Esophagus squamous epithelium (tissue), 5 donors: ENCODE measurements at regions not wholly inside any gene's neighbourhood (a gene's known extent, or its start where the extent isn't known, plus 50 kb on each side); places are given as distances from the start of the nearest gene placed in this dataset.

ENCODE experiments used
- DNase-seq: peaks from one replicate; lab custom pipeline; 2025; lab: John Stamatoyannopoulos, UW
- H3K27ac ChIP-seq, 4 donors: fragments of 200-600 bp; sonication (generic); one replicate each; pipeline ENCODE4 v1.5.1; 2016 to 2019; ENCODE audit warnings: mild to moderate bottlenecking in 1 of 4
- H3K27me3 ChIP-seq, 4 donors: fragments of 200-600 bp; sonication (generic); 1 replicate in 3 of 4; 2 replicates in 1 of 4; pipeline versions ENCODE4 v1.5.1 to v1.6.0; 2017 to 2021; ENCODE audit warnings: antibody characterized with exemption in 1 of 4
- H3K36me3 ChIP-seq, 3 donors: fragments of 200-600 bp; sonication (generic); one replicate each; pipeline ENCODE4 v1.5.1; 2016 to 2019
- H3K4me1 ChIP-seq, 3 donors: fragments of 200-600 bp; sonication (generic); one replicate each; pipeline ENCODE4 v1.5.1; 2017 to 2019
- H3K4me3 ChIP-seq, 4 donors: fragments of 200-600 bp; sonication (generic); 1 replicate in 3 of 4; 2 replicates in 1 of 4; pipeline ENCODE4 v1.5.1; 2016 to 2019; ENCODE audit warnings: mild to moderate bottlenecking in 2 of 4, moderate library complexity in 1 of 4
- H3K9me3 ChIP-seq, 3 donors: fragments of 200-600 bp; sonication (generic); one replicate each; pipeline ENCODE4 v1.5.1; 2016 to 2019
- CTCF ChIP-seq, 6 experiments: fragments of 450-650 bp in 4 of 6; fragments of 200-600 bp in 2 of 6; sonication (generic) in 2 of 6; IDR thresholded peaks; one replicate each; pipeline ENCODE4 v1.5.1; 2016 to 2019; ENCODE audit warnings: antibody characterized with exemption in 6 of 6, mild to moderate bottlenecking in 4 of 6, moderate library complexity in 4 of 6
- POLR2A ChIP-seq, 4 donors: fragments of 450-650 bp; IDR thresholded peaks; one replicate each; pipeline ENCODE4 v1.6.1; 2017; ENCODE audit warnings: antibody characterized with exemption in 4 of 4, mild to moderate bottlenecking in 4 of 4, moderate library complexity in 3 of 4
- WGBS, 2 donors: methylation state at CpG; one replicate each; pipeline ENCODE4 v1.1.5; 2018; 5-methylcytosine and 5-hydroxymethylcytosine counted together
- intact Hi-C: fragments of 100-400 bp; cut with DNase I; formaldehyde crosslinking; loops from one replicate; pipeline ENCODE4 v1.15.0; 2022
- donor health status: DM: yes; HTN: yes; CAD: no.

DNA sequence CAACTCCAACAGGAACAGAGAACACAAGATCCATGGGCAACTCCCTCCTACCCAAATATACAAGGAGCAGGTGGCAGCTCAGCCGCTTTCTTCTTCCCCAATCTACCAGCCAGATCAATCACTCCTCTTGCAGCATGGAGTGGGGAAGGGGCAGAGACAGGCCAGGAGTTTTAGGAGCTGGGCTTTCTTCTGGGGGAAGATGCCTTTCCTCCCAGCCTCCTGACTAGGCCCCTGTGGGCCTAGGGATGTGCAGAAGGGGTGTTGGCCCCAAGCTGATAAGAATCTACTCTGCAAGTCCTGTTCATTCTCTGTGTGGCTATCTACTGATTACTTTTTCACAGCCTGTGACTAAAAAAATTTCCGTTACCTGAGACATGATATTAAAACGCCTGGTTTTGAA, 189.0 kb downstream of the BCAS1 start:
- no peaks in the 10 kb centered on the region for H3K36me3 ChIP-seq
- WGBS, 2 donors = 90 to 100% methylated on average over 3 of the region's 3 CpGs
- no peaks in the 10 kb centered on the region for H3K9me3 ChIP-seq
- no peak for TF ChIP-seq CTCF (IDR thresholded peaks at IDR 0.05)
- no peak for TF ChIP-seq POLR2A (IDR thresholded peaks at IDR 0.05)
- no peak for DNase-seq
- no peaks in the 10 kb centered on the region for H3K27me3 ChIP-seq
- intact Hi-C loops = no loop called here
- H3K27ac ChIP-seq = no peak overlapping the region
- H3K4me3 ChIP-seq = no peak overlapping the region
- peaks cover 0 to 5% (median 0%) of the 10 kb centered on the region in 3 donors for H3K4me1 ChIP-seq

- DNase-seq = no peak
- Histone ChIP-seq H3K9me3 (no peaks in the 10 kb centered on the region), H3K4me1 (peaks cover 0 to 5% (median 0%) of the 10 kb centered on the region in 3 donors), H3K27me3 (no peaks in the 10 kb centered on the region), H3K27ac (no peak overlapping the region), H3K36me3 (no peaks in the 10 kb centered on the region), H3K4me3 (no peak overlapping the region)
- 84 to 88% methylated on average over 9 of the region's 9 CpGs for WGBS, 2 donors
- TF ChIP-seq CTCF (IDR thresholded peaks at IDR 0.05) (no peak), POLR2A (IDR thresholded peaks at IDR 0.05) (no peak)
- intact Hi-C loops = no loop called here
These were observed 190.2 kb downstream of the BCAS1 start for GRCh38 chr20:53880108-53880641.

- no peak overlapping the region for H3K4me3 ChIP-seq
- TF ChIP-seq CTCF (IDR thresholded peaks at IDR 0.05) (no peak), POLR2A (IDR thresholded peaks at IDR 0.05) (no peak)
- no peak for DNase-seq
- intact Hi-C loops = no loop called here
- peaks cover 0 to 5% (median 0%) of the 10 kb centered on the region in 3 donors for H3K4me1 ChIP-seq
- H3K27ac ChIP-seq = peak overlapping the region in 1 of 4 donors; percentile 11
- no peaks in the 10 kb centered on the region for H3K9me3 ChIP-seq
- H3K36me3 ChIP-seq = no peaks in the 10 kb centered on the region
- no peaks in the 10 kb centered on the region for H3K27me3 ChIP-seq
- WGBS, 2 donors = 79 to 88% methylated on average over 6 to 10 of the region's 10 CpGs
These were observed 191.2 kb downstream of the BCAS1 start for GRCh38 chr20:53879048-53879684.

GRCh38 chr20:53878262-53879047, 191.9 kb downstream of the BCAS1 start:
- Histone ChIP-seq H3K4me3 (no peak overlapping the region), H3K4me1 (peaks cover 0 to 9% (median 0%) of the 10 kb centered on the region in 3 donors), H3K36me3 (no peaks in the 10 kb centered on the region), H3K27me3 (no peaks in the 10 kb centered on the region), H3K27ac (no peak overlapping the region), H3K9me3 (no peaks in the 10 kb centered on the region)
- DNase-seq = no peak
- TF ChIP-seq POLR2A (IDR thresholded peaks at IDR 0.05) (no peak), CTCF (IDR thresholded peaks at IDR 0.05) (no peak)
- WGBS, 2 donors = 74 to 79% methylated on average over 6 of the region's 6 CpGs
- intact Hi-C loops = no loop called here

GRCh38 chr20:53876956-53877355, 193.4 kb downstream of the BCAS1 start:
- no peak for DNase-seq
- no peak overlapping the region for H3K4me3 ChIP-seq
- intact Hi-C loops = no loop called here
- WGBS, 2 donors = 88 to 91% methylated on average over 10 of the region's 10 CpGs
- H3K9me3 ChIP-seq = no peaks in the 10 kb centered on the region
- no peaks in the 10 kb centered on the region for H3K27me3 ChIP-seq
- peaks cover 0 to 24% (median 13%) of the 10 kb centered on the region in 3 donors for H3K4me1 ChIP-seq
- no peak for TF ChIP-seq CTCF (IDR thresholded peaks at IDR 0.05)
- no peak for TF ChIP-seq POLR2A (IDR thresholded peaks at IDR 0.05)
- H3K27ac ChIP-seq = no peak overlapping the region
- H3K36me3 ChIP-seq = no peaks in the 10 kb centered on the region
